Endothelial cell of umbilical vein (primary cell): ENCODE measurements at regions not wholly inside any gene's neighbourhood (a gene's known extent, or its start where the extent isn't known, plus 50 kb on each side); places are given as distances from the start of the nearest gene placed in this dataset.

Experiments used
- BruUV-seq: library from RNA; stranded (reverse); fragments of 400-500 nt; replicated peaks from 2 replicates; lab custom pipeline; 2021; lab: Mats Ljungman, UMichigan
- CTCF ChIA-PET: fragments of 300-600, 350-600 bp; sonication (Branson Sonifier 250); formaldehyde crosslinking; loops from one replicate; lab custom pipeline; 2021; ENCODE audit warnings: antibody characterized with exemption, inconsistent platforms; lab: Charles Lee
- POLR2A ChIA-PET: fragments of 300-600, 350-600 bp; sonication (Branson Sonifier 250); formaldehyde crosslinking; loops from one replicate; lab custom pipeline; 2021; ENCODE audit warnings: antibody characterized with exemption, inconsistent platforms; lab: Charles Lee
- DNase-seq: peaks from one replicate; pipeline ENCODE4 v3.0.0-alpha.2; 2011; ENCODE audit warnings: low read depth, low spot score
- FAIRE-seq: peaks from 2 replicates; lab custom pipeline; 2011; peaks lifted over from hg19 to GRCh38; lab: Jason Lieb, UNC
- H2AFZ ChIP-seq: 2 replicates; pipeline ENCODE4 v1.6.0; 2012; ENCODE audit warnings: low read depth, low read length, control low read depth, inconsistent platforms
- H3K27ac ChIP-seq: 2 replicates; pipeline ENCODE4 v1.5.1; 2011; ENCODE audit warnings: low read depth, mild to moderate bottlenecking, control low read depth, low read length, moderate library complexity; ENCODE audit not compliant: insufficient read depth
- H3K27me3 ChIP-seq, 2 experiments: 2 replicates each; pipeline versions ENCODE4 v1.6.0 to v1.6.1; 2011; ENCODE audit warnings: low read length in 2 of 2, mixed read lengths in 1 of 2; ENCODE audit not compliant: control insufficient read depth in 2 of 2, insufficient read depth in 2 of 2
- H3K36me3 ChIP-seq, 2 experiments: 2 replicates in 1 of 2; 3 replicates in 1 of 2; pipeline ENCODE4 v1.5.1; 2011; ENCODE audit warnings: low read length in 2 of 2, mild to moderate bottlenecking in 1 of 2, moderate library complexity in 1 of 2; ENCODE audit not compliant: control insufficient read depth in 2 of 2, insufficient read depth in 2 of 2; ENCODE audit errors: extremely low read depth in 1 of 2
- H3K4me1 ChIP-seq: 3 replicates; pipeline ENCODE4 v1.5.1; 2011; ENCODE audit warnings: mild to moderate bottlenecking, low read length; ENCODE audit not compliant: control insufficient read depth, insufficient read depth; ENCODE audit errors: extremely low read depth
- H3K4me2 ChIP-seq: 2 replicates; pipeline ENCODE4 v1.6.1; 2011; ENCODE audit warnings: low read length, control low read depth, mixed read lengths; ENCODE audit not compliant: insufficient read depth
- H3K4me3 ChIP-seq, 3 experiments: fragments of 200-600 bp in 1 of 3; sonication (generic), shearing (Covaris generic) in 1 of 3; replicated peaks in 1 of 3; 2 replicates each; pipeline ENCODE4 v1.5.1; 2011 to 2016; ENCODE audit warnings: control low read depth in 3 of 3, low read length in 3 of 3, mild to moderate bottlenecking in 2 of 3, inconsistent platforms in 1 of 3, low read depth in 1 of 3, moderate library complexity in 1 of 3; ENCODE audit not compliant: insufficient read depth in 1 of 3
- H3K79me2 ChIP-seq: 2 replicates; pipeline ENCODE4 v1.6.0; 2012; ENCODE audit warnings: low read length, inconsistent platforms; ENCODE audit not compliant: control insufficient read depth, insufficient read depth
- H3K9ac ChIP-seq: replicated peaks from 2 replicates; pipeline ENCODE3; 2011; ENCODE audit warnings: low read length, control low read depth; ENCODE audit not compliant: insufficient read depth; ENCODE audit errors: extremely low read depth
- H3K9me1 ChIP-seq: replicated peaks from 3 replicates; pipeline ENCODE4 v1.6.0; 2011; ENCODE audit warnings: mild to moderate bottlenecking, low read length; ENCODE audit not compliant: control insufficient read depth, insufficient read depth; ENCODE audit errors: extremely low read depth
- H3K9me3 ChIP-seq: replicated peaks from 2 replicates; pipeline ENCODE4 v1.5.1; 2012; ENCODE audit warnings: low read length, inconsistent platforms; ENCODE audit not compliant: control insufficient read depth, insufficient read depth
- H4K20me1 ChIP-seq: replicated peaks from 2 replicates; pipeline ENCODE3; 2011; ENCODE audit warnings: mild to moderate bottlenecking, low read length; ENCODE audit not compliant: control insufficient read depth, insufficient read depth; ENCODE audit errors: extremely low read depth
- CTCF ChIP-seq, 2 donors: IDR thresholded peaks; 1 replicate in 1 of 2; 2 replicates in 1 of 2; pipeline ENCODE4 v1.5.1; 2011; ENCODE audit warnings: low read length in 2 of 2, mild to moderate bottlenecking in 2 of 2, moderate library complexity in 2 of 2, control low read depth in 1 of 2, inconsistent platforms in 1 of 2, low read depth in 1 of 2; ENCODE audit not compliant: insufficient read depth in 1 of 2; ENCODE audit errors: extremely low read depth in 1 of 2
- EZH2 ChIP-seq: IDR thresholded peaks from 2 replicates; pipeline ENCODE4 v1.6.1; 2012; ENCODE audit warnings: borderline replicate concordance, low read depth, mild to moderate bottlenecking, moderate library complexity, low read length, inconsistent platforms; ENCODE audit not compliant: severe bottlenecking
- FOS ChIP-seq: IDR thresholded peaks from 2 replicates; pipeline ENCODE4 v1.6.1; 2011; ENCODE audit warnings: mild to moderate bottlenecking, low read length, moderate library complexity, borderline replicate concordance; ENCODE audit not compliant: insufficient read depth
- GATA2 ChIP-seq: IDR thresholded peaks from 2 replicates; pipeline ENCODE4 v1.7.0; 2011; ENCODE audit warnings: low read depth, mild to moderate bottlenecking, moderate library complexity, mixed read lengths, low read length; ENCODE audit not compliant: insufficient read length, insufficient read depth
- JUN ChIP-seq: IDR thresholded peaks from 2 replicates; pipeline ENCODE4 v1.6.1; 2011; ENCODE audit warnings: borderline replicate concordance, low read depth; ENCODE audit not compliant: insufficient read length, insufficient read depth
- MYC ChIP-seq: IDR thresholded peaks from one replicate; pipeline ENCODE4 v1.6.1; 2011; ENCODE audit warnings: mild to moderate bottlenecking, low read depth, low read length
- POLR2A ChIP-seq: IDR thresholded peaks from 2 replicates; pipeline ENCODE4 v1.6.1; 2012; ENCODE audit warnings: low read depth, mild to moderate bottlenecking, control low read depth, low read length
- POLR2AphosphoS5 ChIP-seq: IDR thresholded peaks from 2 replicates; pipeline ENCODE4 v1.6.1; 2012; ENCODE audit warnings: low read depth, mild to moderate bottlenecking, control low read depth, low read length, moderate library complexity; ENCODE audit not compliant: insufficient read depth
- dilution Hi-C: fragments of 300-500 bp; cut with MboI; formaldehyde crosslinking; loops from one replicate; pipeline ENCODE4 v1.15.0; 2019; ENCODE audit warnings: low sequenced_read_pairs; ENCODE audit not compliant: extremely low pct_ligation_motif_present
- intact Hi-C: fragments of 100-400 bp; cut with micrococcal nuclease; formaldehyde crosslinking; loops from one replicate; pipeline ENCODE4 v1.10.0; 2022

- H3K4me1 ChIP-seq = peaks cover 8% of the 10 kb centered on the region
- H3K4me2 ChIP-seq = no peak overlapping the region
- intact Hi-C loops = loop anchor here (1.0 kb wide), 5 partner anchors 29 to 157 kb away; no protein-coding TSS in a partner anchor
- ChIA-PET POLR2A (no interaction called here), CTCF (interaction anchor here (0.6 to 6.4 kb wide), 9 partner anchors 12 to 158 kb away, joined by 3 to 32 read pairs (median 4); no protein-coding TSS in a partner anchor)
- no peaks in the 10 kb centered on the region for H3K79me2 ChIP-seq
- dilution Hi-C loops = no loop called here
- H3K27ac ChIP-seq = no peak overlapping the region
- no TSS peak for BruUV-seq
- TF ChIP-seq EZH2 = no peak
- peak; percentile 14 for TF ChIP-seq GATA2
- H4K20me1 ChIP-seq = no peaks in the 10 kb centered on the region
- peak overlapping the region; percentile 77 for H2AFZ ChIP-seq
- no peaks in the 10 kb centered on the region for H3K9me1 ChIP-seq
- H3K36me3 ChIP-seq = no peaks in the 10 kb centered on the region
- no peak overlapping the region for H3K4me3 ChIP-seq
- DNase-seq (peak; percentile 11), FAIRE-seq (peak; percentile 59)
- no peak overlapping the region for H3K9ac ChIP-seq
- no peaks in the 10 kb centered on the region for H3K27me3 ChIP-seq
- H3K9me3 ChIP-seq = no peaks in the 10 kb centered on the region
Observed at GRCh38 chr5:157918811-157919742, 60.1 kb upstream of the CLINT1 start.

GRCh38 chr5:157917899-157918809, 59.2 kb upstream of the CLINT1 start:
- Histone ChIP-seq H3K4me1 (peaks cover 8% of the 10 kb centered on the region), H3K9ac (no peak overlapping the region), H3K79me2 (no peaks in the 10 kb centered on the region), H3K27me3 (no peaks in the 10 kb centered on the region), H3K27ac (no peak overlapping the region), H3K36me3 (no peaks in the 10 kb centered on the region), H3K4me2 (no peak overlapping the region), H2AFZ (peak overlapping the region; percentile 77), H4K20me1 (no peaks in the 10 kb centered on the region), H3K9me1 (no peaks in the 10 kb centered on the region), H3K9me3 (no peaks in the 10 kb centered on the region), H3K4me3 (no peak overlapping the region)
- dilution Hi-C loops (no loop called here), intact Hi-C loops (loop anchor here (1.0 kb wide), 5 partner anchors 30 to 156 kb away; no protein-coding TSS in a partner anchor)
- no TSS peak for BruUV-seq
- no peak for TF ChIP-seq GATA2
- TF ChIP-seq EZH2 = no peak
- TF ChIP-seq MYC = no peak
- peak; percentile 57 to 64 for TF ChIP-seq CTCF (IDR thresholded peaks at IDR 0.05; ENCODE audit: extremely low read depth in 1 of 2, insufficient read depth in 1 of 2, low read depth in 1 of 2, low read length in 2 of 2)
- TF ChIP-seq POLR2A = no peak
- TF ChIP-seq FOS = no peak
- TF ChIP-seq POLR2AphosphoS5 = no peak
- TF ChIP-seq JUN = no peak
- POLR2A ChIA-PET = no interaction called here
- CTCF ChIA-PET = interaction anchor here (0.7 to 6.4 kb wide), 9 partner anchors 10 to 157 kb away, joined by 3 to 32 read pairs (median 4); no protein-coding TSS in a partner anchor
- FAIRE-seq (peak; percentile 87), DNase-seq (peak; percentile 74)
